NT2/D1 (cell line): ENCODE measurements at regions not wholly inside any gene's neighbourhood (a gene's known extent, or its start where the extent isn't known, plus 50 kb on each side); places are given as distances from the start of the nearest gene placed in this dataset.

Source experiments
- SUZ12 ChIP-seq: IDR thresholded peaks from 2 replicates; pipeline ENCODE4 v1.6.1; 2011; ENCODE audit not compliant: insufficient read length, insufficient read depth; ENCODE audit errors: extremely low read depth
- ZNF274 ChIP-seq: IDR thresholded peaks from 2 replicates; pipeline ENCODE4 v1.6.1; 2011; ENCODE audit warnings: mild to moderate bottlenecking, low read depth, low read length

DNA sequence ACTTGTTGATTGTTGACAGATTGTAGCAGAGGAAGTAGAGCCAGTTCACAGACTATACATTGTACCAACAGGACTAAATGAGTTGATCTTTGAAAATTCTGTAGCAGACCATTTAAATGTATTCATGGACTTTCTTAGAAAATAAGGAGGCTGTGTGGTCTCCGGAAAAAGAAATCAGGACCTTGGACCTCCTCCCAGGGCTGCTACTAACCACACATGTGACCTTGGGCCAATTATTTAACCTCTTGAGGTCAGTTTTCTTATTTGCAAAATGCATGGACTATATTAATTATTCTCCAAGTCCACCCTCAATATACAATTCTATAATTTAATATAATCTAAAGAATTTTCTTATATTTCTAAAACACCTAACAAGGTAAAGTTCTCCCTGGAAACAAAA is 492.0 kb upstream of the JAG1 start:
- TF ChIP-seq ZNF274 (no peak), SUZ12 (no peak)
